Activated CD4-positive, alpha-beta memory T cell treated with anti-CD3 and anti-CD28 coated beads, Interleukin-2, amount 10 ng/mL, durations not matched to agents 7 days and 5 days (primary cell): ENCODE measurements at regions not wholly inside any gene's neighbourhood (a gene's known extent, or its start where the extent isn't known, plus 50 kb on each side); places are given as distances from the start of the nearest gene placed in this dataset.

Experiments
- CTCF ChIA-PET: fragments of 350-600 bp; sonication (Branson Sonifier 250); formaldehyde crosslinking; loops from one replicate; lab custom pipeline; 2021; ENCODE audit warnings: antibody characterized with exemption, inconsistent platforms; lab: Charles Lee
- POLR2A ChIA-PET: fragments of 350-600 bp; sonication (Branson Sonifier 250); formaldehyde crosslinking; loops from one replicate; lab custom pipeline; 2021; ENCODE audit warnings: antibody characterized with exemption; lab: Charles Lee
- DNase-seq: peaks from one replicate; pipeline ENCODE4 v3.0.0-alpha.2; 2020
- H3K27ac Mint-ChIP-seq: one replicate; pipeline ENCODE4 v1.8.0; 2021; ENCODE audit warnings: mild to moderate bottlenecking, mixed read lengths
- H3K27me3 Mint-ChIP-seq: one replicate; pipeline ENCODE4 v1.8.0; 2021; ENCODE audit warnings: mixed read lengths
- H3K36me3 Mint-ChIP-seq: one replicate; pipeline ENCODE4 v1.8.0; 2021; ENCODE audit warnings: low read depth, mixed read lengths
- H3K4me1 Mint-ChIP-seq: one replicate; pipeline ENCODE4 v1.8.0; 2021; ENCODE audit warnings: mixed read lengths
- H3K4me3 Mint-ChIP-seq: one replicate; pipeline ENCODE4 v1.8.0; 2021; ENCODE audit warnings: mild to moderate bottlenecking, mixed read lengths
- H3K9me3 Mint-ChIP-seq: one replicate; pipeline ENCODE4 v1.8.0; 2021; ENCODE audit warnings: mixed read lengths

GRCh38 chr17:72175787-72176515, 55.1 kb downstream of the SOX9 start:
- H3K27me3 Mint-ChIP-seq = no peaks in the 10 kb centered on the region
- DNase-seq = no peak
- ChIA-PET POLR2A (no interaction called here), CTCF (no interaction called here)
- H3K9me3 Mint-ChIP-seq = no peaks in the 10 kb centered on the region
- H3K36me3 Mint-ChIP-seq = no peaks in the 10 kb centered on the region
- no peak overlapping the region for H3K4me3 Mint-ChIP-seq
- no peak overlapping the region for H3K27ac Mint-ChIP-seq
- H3K4me1 Mint-ChIP-seq = no peaks in the 10 kb centered on the region

DNA sequence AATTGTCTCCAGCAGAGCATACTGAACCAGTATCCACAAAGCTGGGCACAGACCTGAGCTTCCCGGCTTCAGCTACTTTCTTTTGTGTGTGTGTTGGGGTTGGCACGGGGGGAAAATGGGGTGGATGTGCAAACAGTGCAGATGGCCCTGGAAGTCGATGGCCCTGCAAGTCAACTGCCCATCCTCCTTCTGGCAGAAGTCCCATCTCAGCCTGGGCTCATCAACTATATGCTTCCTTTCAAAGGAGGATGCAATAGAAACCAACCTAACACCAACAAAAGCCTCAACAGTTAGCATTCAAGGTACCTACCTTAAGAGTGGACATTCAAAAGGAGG, 55.7 kb downstream of the SOX9 start:
- no peaks in the 10 kb centered on the region for H3K36me3 Mint-ChIP-seq
- no peak for DNase-seq
- ChIA-PET CTCF (no interaction called here), POLR2A (no interaction called here)
- H3K27me3 Mint-ChIP-seq = no peaks in the 10 kb centered on the region
- no peak overlapping the region for H3K4me3 Mint-ChIP-seq
- H3K4me1 Mint-ChIP-seq = no peaks in the 10 kb centered on the region
- H3K27ac Mint-ChIP-seq = no peak overlapping the region
- H3K9me3 Mint-ChIP-seq = no peaks in the 10 kb centered on the region

DNA sequence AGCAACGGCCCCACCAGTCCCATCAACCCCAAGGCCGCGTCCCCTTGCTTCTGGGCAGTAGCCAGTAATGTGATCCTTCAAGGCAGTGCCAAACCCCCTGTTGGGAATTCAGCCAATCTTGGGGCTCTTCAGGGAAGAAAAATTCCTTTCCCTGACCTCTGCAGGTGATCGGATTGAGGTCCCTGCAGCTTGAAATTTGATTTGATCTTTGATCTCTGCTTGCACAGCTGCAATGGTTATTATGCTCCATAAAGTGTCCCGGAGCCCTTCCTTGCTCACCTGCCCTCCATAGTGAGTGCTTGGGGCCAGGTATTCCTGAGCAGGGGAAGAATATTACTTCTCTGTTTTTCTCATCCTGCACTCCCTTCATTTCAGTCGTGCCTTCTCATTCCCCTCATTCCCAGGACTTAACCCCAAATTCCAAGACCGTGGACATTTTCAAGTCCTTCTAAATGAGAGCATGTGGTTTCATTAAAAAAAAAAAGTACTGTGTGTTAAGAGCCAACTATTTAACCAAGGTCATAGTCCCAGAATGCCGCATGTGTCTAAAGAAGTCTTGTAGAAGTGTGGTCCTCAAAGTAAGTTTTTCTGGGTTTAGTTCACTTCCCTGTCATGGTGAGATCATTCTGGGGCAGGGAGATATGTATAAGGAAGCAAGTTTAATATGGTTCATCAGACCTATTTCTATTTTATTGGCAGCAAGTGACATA, 56.3 kb downstream of the SOX9 start:
- no peak for DNase-seq
- no peaks in the 10 kb centered on the region for H3K36me3 Mint-ChIP-seq
- ChIA-PET CTCF (no interaction called here), POLR2A (no interaction called here)
- H3K27me3 Mint-ChIP-seq = no peaks in the 10 kb centered on the region
- no peak overlapping the region for H3K27ac Mint-ChIP-seq
- no peak overlapping the region for H3K4me3 Mint-ChIP-seq
- no peaks in the 10 kb centered on the region for H3K4me1 Mint-ChIP-seq
- no peaks in the 10 kb centered on the region for H3K9me3 Mint-ChIP-seq

DNA sequence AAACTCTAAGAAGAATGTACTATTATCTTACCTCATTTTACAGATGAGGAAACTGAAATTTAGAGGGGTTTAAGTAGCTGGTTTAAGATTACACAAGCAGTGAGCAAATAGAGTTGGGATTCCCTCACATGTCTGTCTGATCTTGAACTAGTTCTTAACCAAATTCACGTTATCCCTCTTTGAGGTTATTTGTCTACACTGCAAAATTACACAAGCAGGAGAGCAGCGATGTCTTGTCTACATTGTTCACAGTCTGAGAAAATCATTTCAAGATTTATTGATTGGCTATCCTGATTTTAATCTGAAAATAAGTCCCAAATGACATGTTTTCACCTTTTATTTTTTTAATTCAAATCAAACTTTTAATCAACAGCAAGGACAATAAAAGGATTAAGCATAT, 56.9 kb downstream of the SOX9 start:
- H3K36me3 Mint-ChIP-seq = no peaks in the 10 kb centered on the region
- no peak overlapping the region for H3K27ac Mint-ChIP-seq
- H3K27me3 Mint-ChIP-seq = no peaks in the 10 kb centered on the region
- no peaks in the 10 kb centered on the region for H3K9me3 Mint-ChIP-seq
- H3K4me3 Mint-ChIP-seq = no peak overlapping the region
- POLR2A ChIA-PET = no interaction called here
- CTCF ChIA-PET = no interaction called here
- H3K4me1 Mint-ChIP-seq = no peaks in the 10 kb centered on the region
- DNase-seq = no peak

GRCh38 chr17:72182371-72182873, 61.6 kb downstream of the SOX9 start:
- H3K9me3 Mint-ChIP-seq = no peaks in the 10 kb centered on the region

DNA sequence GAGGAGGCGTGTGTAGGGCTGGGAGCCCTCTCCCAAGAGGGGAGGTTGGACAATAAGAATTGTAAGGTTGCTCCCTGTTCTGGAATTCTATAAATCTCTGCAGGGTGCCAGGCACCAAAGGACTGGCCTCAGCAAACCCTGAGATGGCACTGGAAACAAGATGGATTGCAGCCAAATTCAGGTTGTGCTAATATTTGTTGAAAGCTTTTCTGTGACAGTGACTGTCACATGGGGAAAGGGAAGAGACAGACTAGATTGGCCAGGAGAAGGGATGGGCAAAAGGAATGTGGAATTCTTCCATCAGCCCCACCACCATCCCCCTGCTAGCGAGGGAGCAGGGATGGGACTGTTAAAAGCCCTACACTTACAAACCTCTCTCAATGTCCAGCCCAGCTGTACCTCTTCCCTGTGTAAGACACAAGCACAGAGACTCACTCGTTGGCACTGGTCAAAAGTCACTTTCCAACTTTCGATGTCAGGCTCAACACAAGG, 62.4 kb downstream of the SOX9 start:
- no peaks in the 10 kb centered on the region for H3K27me3 Mint-ChIP-seq
- CTCF ChIA-PET = no interaction called here

More at GRCh38 chr17:72182371-72182873, 61.6 kb downstream of the SOX9 start:
- H3K27me3 Mint-ChIP-seq = no peaks in the 10 kb centered on the region
- POLR2A ChIA-PET = no interaction called here
- DNase-seq = no peak
- H3K27ac Mint-ChIP-seq = no peak overlapping the region
- no peaks in the 10 kb centered on the region for H3K36me3 Mint-ChIP-seq
- no peaks in the 10 kb centered on the region for H3K4me1 Mint-ChIP-seq
- no peak overlapping the region for H3K4me3 Mint-ChIP-seq
- CTCF ChIA-PET = no interaction called here

GRCh38 chr17:72184805-72185204, 64.0 kb downstream of the SOX9 start:
- Mint-ChIP-seq H3K36me3 (no peaks in the 10 kb centered on the region), H3K4me3 (no peak overlapping the region), H3K27me3 (no peaks in the 10 kb centered on the region), H3K4me1 (no peaks in the 10 kb centered on the region), H3K9me3 (peaks cover under 1% of the 10 kb centered on the region), H3K27ac (no peak overlapping the region)
- ChIA-PET CTCF (no interaction called here), POLR2A (no interaction called here)
- no peak for DNase-seq

More for the DNA sequence above, 62.4 kb downstream of the SOX9 start:
- no peak for DNase-seq
- Mint-ChIP-seq H3K4me1 (no peaks in the 10 kb centered on the region), H3K4me3 (no peak overlapping the region), H3K9me3 (no peaks in the 10 kb centered on the region), H3K36me3 (no peaks in the 10 kb centered on the region), H3K27ac (no peak overlapping the region)
- POLR2A ChIA-PET = no interaction called here

- H3K4me1 Mint-ChIP-seq = no peaks in the 10 kb centered on the region
- H3K27me3 Mint-ChIP-seq = no peaks in the 10 kb centered on the region
- H3K9me3 Mint-ChIP-seq = peaks cover 6% of the 10 kb centered on the region
- POLR2A ChIA-PET = no interaction called here
- no peak overlapping the region for H3K27ac Mint-ChIP-seq
- CTCF ChIA-PET = no interaction called here
- DNase-seq = no peak
- no peak overlapping the region for H3K4me3 Mint-ChIP-seq
- H3K36me3 Mint-ChIP-seq = no peaks in the 10 kb centered on the region
Observed at GRCh38 chr17:72185564-72185963, 64.7 kb downstream of the SOX9 start.

DNA sequence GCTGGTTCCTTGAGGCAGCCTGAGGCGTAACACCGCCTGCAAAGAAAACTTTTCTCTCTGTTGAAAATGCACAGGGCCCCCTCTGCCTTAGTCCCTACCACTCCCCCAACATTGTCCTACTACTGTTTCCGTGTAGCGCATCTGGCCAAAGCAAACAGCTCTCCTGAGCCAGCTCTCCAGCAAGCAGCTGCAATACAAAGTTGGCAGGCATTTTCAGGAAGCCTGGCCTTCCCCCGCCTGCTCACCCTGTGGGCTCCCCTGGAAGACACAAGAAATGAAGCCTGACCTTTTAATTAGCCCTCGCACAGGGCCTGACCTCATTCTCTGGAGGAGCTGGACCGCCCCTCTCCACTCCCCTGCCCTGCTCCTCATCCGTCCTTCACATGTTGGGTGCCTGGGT, 66.7 kb downstream of the SOX9 start:
- CTCF ChIA-PET = no interaction called here
- no peak overlapping the region for H3K4me3 Mint-ChIP-seq
- H3K27ac Mint-ChIP-seq = no peak overlapping the region
- no peaks in the 10 kb centered on the region for H3K4me1 Mint-ChIP-seq
- no peak for DNase-seq
- peaks cover 6% of the 10 kb centered on the region for H3K9me3 Mint-ChIP-seq
- H3K27me3 Mint-ChIP-seq = no peaks in the 10 kb centered on the region
- H3K36me3 Mint-ChIP-seq = no peaks in the 10 kb centered on the region
- POLR2A ChIA-PET = no interaction called here

DNA sequence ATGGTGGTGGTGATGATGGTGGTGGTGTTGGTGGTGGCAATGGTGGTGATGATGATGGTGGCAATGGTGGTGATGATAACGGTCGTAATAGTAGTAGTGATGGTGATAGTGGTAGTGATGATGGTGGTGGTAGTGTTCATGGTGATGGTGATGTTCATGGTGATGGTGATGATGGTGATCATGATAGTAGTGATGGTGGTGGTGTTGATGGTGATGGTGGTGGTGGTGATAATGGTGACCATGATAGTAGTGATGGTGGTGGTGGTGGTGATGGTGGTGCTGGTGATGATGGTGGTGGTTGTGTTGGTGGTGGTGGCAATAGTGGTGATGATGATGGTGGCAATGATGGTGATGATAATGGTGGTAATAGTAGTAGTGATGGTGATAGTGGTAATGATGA, 68.0 kb downstream of the SOX9 start:
- H3K4me3 Mint-ChIP-seq = no peak overlapping the region
- no peak for DNase-seq
- ChIA-PET CTCF (no interaction called here), POLR2A (no interaction called here)
- H3K36me3 Mint-ChIP-seq = no peaks in the 10 kb centered on the region
- H3K9me3 Mint-ChIP-seq = peaks cover 6% of the 10 kb centered on the region
- H3K27me3 Mint-ChIP-seq = no peaks in the 10 kb centered on the region
- H3K27ac Mint-ChIP-seq = no peak overlapping the region
- no peaks in the 10 kb centered on the region for H3K4me1 Mint-ChIP-seq

GRCh38 chr17:72189768-72190593, 69.2 kb downstream of the SOX9 start:
- Mint-ChIP-seq H3K36me3 (no peaks in the 10 kb centered on the region), H3K27ac (no peak overlapping the region), H3K27me3 (no peaks in the 10 kb centered on the region), H3K4me1 (no peaks in the 10 kb centered on the region), H3K9me3 (peaks cover 6% of the 10 kb centered on the region), H3K4me3 (no peak overlapping the region)
- ChIA-PET POLR2A (no interaction called here), CTCF (no interaction called here)
- no peak for DNase-seq

- Mint-ChIP-seq H3K4me1 (no peaks in the 10 kb centered on the region), H3K36me3 (no peaks in the 10 kb centered on the region), H3K9me3 (peaks cover 8% of the 10 kb centered on the region), H3K4me3 (no peak overlapping the region), H3K27me3 (no peaks in the 10 kb centered on the region), H3K27ac (no peak overlapping the region)
- no peak for DNase-seq
- ChIA-PET CTCF (no interaction called here), POLR2A (no interaction called here)
Observed at GRCh38 chr17:72191356-72191755, 70.5 kb downstream of the SOX9 start.
